ENCODE measurements at regions not wholly inside any gene's neighbourhood (a gene's known extent, or its start where the extent isn't known, plus 50 kb on each side); places are given as distances from the start of the nearest gene placed in this dataset.

- TF ChIP-seq, protein P1, sequence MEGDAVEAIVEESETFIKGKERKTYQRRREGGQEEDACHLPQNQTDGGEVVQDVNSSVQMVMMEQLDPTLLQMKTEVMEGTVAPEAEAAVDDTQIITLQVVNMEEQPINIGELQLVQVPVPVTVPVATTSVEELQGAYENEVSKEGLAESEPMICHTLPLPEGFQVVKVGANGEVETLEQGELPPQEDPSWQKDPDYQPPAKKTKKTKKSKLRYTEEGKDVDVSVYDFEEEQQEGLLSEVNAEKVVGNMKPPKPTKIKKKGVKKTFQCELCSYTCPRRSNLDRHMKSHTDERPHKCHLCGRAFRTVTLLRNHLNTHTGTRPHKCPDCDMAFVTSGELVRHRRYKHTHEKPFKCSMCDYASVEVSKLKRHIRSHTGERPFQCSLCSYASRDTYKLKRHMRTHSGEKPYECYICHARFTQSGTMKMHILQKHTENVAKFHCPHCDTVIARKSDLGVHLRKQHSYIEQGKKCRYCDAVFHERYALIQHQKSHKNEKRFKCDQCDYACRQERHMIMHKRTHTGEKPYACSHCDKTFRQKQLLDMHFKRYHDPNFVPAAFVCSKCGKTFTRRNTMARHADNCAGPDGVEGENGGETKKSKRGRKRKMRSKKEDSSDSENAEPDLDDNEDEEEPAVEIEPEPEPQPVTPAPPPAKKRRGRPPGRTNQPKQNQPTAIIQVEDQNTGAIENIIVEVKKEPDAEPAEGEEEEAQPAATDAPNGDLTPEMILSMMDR (IDR thresholded peaks at IDR 0.05; ENCODE audit: low read depth, low read length): no peak
- Histone ChIP-seq H3K4me3 (ENCODE audit: low read depth, low read length) (no peak overlapping the region), H3K9me3 (no peaks in the 10 kb centered on the region), H3K4me1 (no peaks in the 10 kb centered on the region), H3K27me3 (no peaks in the 10 kb centered on the region), H3K36me3 (no peaks in the 10 kb centered on the region)
- DNase-seq: no peak
Measured at GRCh38 chr1:56432166-56432971, 147.0 kb downstream of the PLPP3 start.

DNA sequence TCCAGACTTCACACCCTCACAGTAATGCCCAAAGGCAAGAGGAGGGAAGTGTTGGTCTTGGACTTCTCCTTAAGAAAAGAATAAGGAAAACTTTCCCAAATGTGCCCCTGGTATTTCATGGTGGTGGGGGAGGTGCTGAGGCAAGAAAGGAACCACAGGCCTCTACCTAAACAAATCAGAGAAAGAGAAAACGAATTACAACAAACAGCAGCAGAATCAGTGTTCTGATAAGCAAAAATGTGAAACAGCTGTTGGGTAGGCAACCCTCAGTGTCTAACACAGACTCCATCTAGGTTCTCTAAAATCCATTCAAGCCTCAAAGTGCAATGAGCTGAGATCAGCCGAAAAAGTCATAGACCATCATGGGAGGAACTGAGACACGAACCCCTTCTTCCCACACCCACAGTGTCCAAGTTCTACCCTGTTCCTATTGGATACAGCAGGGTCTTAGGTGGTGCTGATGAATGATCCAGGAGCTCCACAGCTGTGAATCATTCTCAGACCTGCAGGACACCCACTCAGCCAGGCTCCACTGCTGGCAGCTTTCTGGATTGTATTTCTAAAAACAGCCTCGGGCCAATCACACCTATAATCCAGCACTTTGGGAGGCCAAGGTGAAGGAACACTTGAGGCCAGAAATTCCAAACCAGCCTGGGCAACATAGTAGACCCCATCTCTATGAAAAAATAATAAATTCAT lies 149.1 kb downstream of the PLPP3 start:
- no peaks in the 10 kb centered on the region for H3K36me3 ChIP-seq
- H3K4me3 ChIP-seq (ENCODE audit: low read depth, low read length): no peak overlapping the region
- TF ChIP-seq, protein P1 (IDR thresholded peaks at IDR 0.05; ENCODE audit: low read depth, low read length): no peak
- H3K27me3 ChIP-seq: no peaks in the 10 kb centered on the region
- no peaks in the 10 kb centered on the region for H3K4me1 ChIP-seq
- H3K9me3 ChIP-seq: no peaks in the 10 kb centered on the region
- DNase-seq: no peak

DNA sequence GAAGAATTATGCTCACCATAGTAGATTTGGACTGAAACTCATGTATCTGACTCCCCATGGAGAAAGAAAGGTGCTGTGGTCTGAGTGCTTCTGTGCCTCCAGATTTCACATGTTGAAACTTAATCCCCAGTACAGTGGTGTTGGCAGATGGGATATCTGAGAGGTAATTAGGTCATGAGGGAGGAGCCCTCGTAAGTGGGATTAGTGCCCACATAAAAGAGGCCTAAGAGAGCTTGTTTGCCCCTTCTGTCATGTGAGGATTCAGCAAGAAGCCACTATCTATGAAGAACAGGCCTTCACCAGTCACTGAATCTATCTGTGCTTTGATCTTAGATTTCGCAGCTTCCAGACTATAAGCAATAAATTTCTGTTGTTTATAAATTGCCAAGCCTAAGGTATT lies 150.1 kb downstream of the PLPP3 start:
- TF ChIP-seq, protein P1 (IDR thresholded peaks at IDR 0.05; ENCODE audit: low read depth, low read length): no peak
- DNase-seq: no peak
- no peak overlapping the region for H3K4me3 ChIP-seq (ENCODE audit: low read depth, low read length)
- H3K36me3 ChIP-seq: no peaks in the 10 kb centered on the region
- H3K4me1 ChIP-seq: no peaks in the 10 kb centered on the region
- H3K9me3 ChIP-seq: no peaks in the 10 kb centered on the region
- H3K27me3 ChIP-seq: no peaks in the 10 kb centered on the region

DNA sequence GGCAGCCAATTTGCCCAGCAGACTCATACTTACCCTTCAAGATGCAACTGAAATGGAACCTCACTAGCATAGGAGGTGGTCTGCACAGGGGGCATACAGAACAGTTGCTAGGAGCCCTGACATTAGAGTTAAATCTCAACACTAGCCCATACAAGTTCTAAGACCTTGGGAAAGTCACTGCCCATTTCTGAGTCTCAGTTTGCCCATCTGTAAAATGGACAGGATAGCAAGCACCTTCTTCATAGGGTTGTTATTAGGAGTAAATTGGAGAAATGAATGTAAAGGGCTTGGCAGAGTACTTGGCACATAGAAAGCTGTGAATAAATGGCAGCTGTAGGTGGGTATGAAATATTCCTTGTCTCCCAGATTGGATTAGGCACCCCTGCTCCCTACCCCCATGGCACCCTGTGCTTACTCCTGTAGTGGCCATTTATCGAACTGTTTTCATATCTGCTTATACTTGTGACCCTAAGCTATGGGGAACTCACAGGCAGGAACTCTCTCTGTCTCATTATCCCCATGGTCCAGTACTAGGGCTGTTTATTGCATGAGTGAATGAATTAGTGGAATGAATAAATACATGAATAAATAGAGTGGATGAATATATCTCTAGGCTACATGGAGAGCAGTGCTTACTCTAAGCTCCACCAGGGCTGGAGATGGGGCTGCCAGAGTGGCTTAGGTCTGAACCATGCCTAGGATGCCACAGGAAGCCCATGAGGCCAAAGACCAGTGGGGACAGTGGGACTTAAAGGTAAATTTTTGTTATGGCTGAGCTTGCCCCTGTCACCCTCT lies 152.6 kb downstream of the PLPP3 start:
- DNase-seq: no peak
- Histone ChIP-seq H3K9me3 (no peaks in the 10 kb centered on the region), H3K4me3 (ENCODE audit: low read depth, low read length) (no peak overlapping the region), H3K27me3 (no peaks in the 10 kb centered on the region), H3K4me1 (no peaks in the 10 kb centered on the region), H3K36me3 (no peaks in the 10 kb centered on the region)
- TF ChIP-seq, protein P1 (IDR thresholded peaks at IDR 0.05; ENCODE audit: low read depth, low read length): no peak

GRCh38 chr1:56425494-56426037 lies 153.8 kb downstream of the PLPP3 start:
- H3K4me1 ChIP-seq: no peaks in the 10 kb centered on the region
- no peaks in the 10 kb centered on the region for H3K27me3 ChIP-seq
- TF ChIP-seq, protein P1 (IDR thresholded peaks at IDR 0.05; ENCODE audit: low read depth, low read length): no peak
- no peak for DNase-seq
- no peaks in the 10 kb centered on the region for H3K36me3 ChIP-seq
- no peak overlapping the region for H3K4me3 ChIP-seq (ENCODE audit: low read depth, low read length)
- no peaks in the 10 kb centered on the region for H3K9me3 ChIP-seq
